Spleen (tissue), 7 donors: ENCODE measurements at regions not wholly inside any gene's neighbourhood (a gene's known extent, or its start where the extent isn't known, plus 50 kb on each side); places are given as distances from the start of the nearest gene placed in this dataset.

Experiments
- POLR2AphosphoS5 ChIP-seq, 3 donors: sonication (generic); formaldehyde crosslinking; IDR thresholded peaks; one replicate each; pipeline ENCODE4 v1.5.1; 2017; ENCODE audit warnings: antibody characterized with exemption in 3 of 3
- TF ChIP-seq, protein P1 (sequence below), 11 experiments: fragments of 200-600 bp in 7 of 11; fragments of 450-650 bp in 4 of 11; sonication (generic) in 4 of 11; IDR thresholded peaks in 8 of 11; conservative IDR thresholded peaks in 3 of 11; 1 replicate in 7 of 11; 2 replicates in 4 of 11; pipeline versions ENCODE4 v1.4.0 to v1.8.0; 2016 to 2021; ENCODE audit warnings: antibody characterized with exemption in 11 of 11, inconsistent platforms in 4 of 11, mild to moderate bottlenecking in 1 of 11
- donor health status: DM: no; HTN: no; CAD: no; lungs with moderate emphysema.
- donor health status: DM: no; HTN: no; CAD: no.
- donor health status: DM: no; HTN: no; CAD: no.

DNA sequence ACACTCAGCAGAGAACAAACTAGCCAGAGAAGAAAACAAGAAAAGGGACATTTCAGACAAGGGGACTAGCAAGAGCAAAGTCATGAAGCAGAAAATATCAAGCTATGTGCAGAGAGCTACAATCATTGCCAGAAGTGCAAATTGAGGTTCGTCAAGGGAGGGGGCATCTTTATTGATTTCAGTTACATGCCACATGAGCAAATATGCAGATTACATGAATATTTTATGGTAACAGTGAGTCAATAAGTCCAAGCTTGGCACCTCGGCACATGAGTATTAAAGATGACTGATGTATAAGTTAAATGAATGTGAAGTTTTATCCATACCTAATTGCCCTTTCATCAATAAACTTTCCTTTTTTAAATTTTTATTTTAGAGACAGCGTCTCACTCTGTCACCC, 238.1 kb upstream of the DIAPH2 start:
- no peak for TF ChIP-seq POLR2AphosphoS5 (IDR thresholded peaks at IDR 0.05)
- TF ChIP-seq, protein P1, sequence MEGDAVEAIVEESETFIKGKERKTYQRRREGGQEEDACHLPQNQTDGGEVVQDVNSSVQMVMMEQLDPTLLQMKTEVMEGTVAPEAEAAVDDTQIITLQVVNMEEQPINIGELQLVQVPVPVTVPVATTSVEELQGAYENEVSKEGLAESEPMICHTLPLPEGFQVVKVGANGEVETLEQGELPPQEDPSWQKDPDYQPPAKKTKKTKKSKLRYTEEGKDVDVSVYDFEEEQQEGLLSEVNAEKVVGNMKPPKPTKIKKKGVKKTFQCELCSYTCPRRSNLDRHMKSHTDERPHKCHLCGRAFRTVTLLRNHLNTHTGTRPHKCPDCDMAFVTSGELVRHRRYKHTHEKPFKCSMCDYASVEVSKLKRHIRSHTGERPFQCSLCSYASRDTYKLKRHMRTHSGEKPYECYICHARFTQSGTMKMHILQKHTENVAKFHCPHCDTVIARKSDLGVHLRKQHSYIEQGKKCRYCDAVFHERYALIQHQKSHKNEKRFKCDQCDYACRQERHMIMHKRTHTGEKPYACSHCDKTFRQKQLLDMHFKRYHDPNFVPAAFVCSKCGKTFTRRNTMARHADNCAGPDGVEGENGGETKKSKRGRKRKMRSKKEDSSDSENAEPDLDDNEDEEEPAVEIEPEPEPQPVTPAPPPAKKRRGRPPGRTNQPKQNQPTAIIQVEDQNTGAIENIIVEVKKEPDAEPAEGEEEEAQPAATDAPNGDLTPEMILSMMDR (IDR thresholded peaks at IDR 0.05 in 8 of 11, conservative IDR thresholded peaks at IDR 0.05 in 3 of 11), result no peak
